Duodenal mucosa (tissue), 2 donors: ENCODE measurements at regions not wholly inside any gene's neighbourhood (a gene's known extent, or its start where the extent isn't known, plus 50 kb on each side); places are given as distances from the start of the nearest gene placed in this dataset.

Experiments
- H3K27ac ChIP-seq: one replicate; pipeline ENCODE4 v1.7.0; 2013; ENCODE audit warnings: low read depth, low read length
- H3K27me3 ChIP-seq, 2 donors: one replicate each; pipeline ENCODE4 v1.7.0; 2013; ENCODE audit warnings: low read length in 2 of 2, control low read depth in 1 of 2; ENCODE audit not compliant: insufficient read depth in 2 of 2, control insufficient read depth in 1 of 2
- H3K36me3 ChIP-seq, 2 donors: one replicate each; pipeline ENCODE4 v1.7.0; 2013; ENCODE audit warnings: low read length in 2 of 2, control low read depth in 1 of 2; ENCODE audit not compliant: insufficient read depth in 2 of 2, control insufficient read depth in 1 of 2
- H3K4me1 ChIP-seq, 2 donors: one replicate each; pipeline ENCODE4 v1.7.0; 2013; ENCODE audit warnings: low read length in 2 of 2, control low read depth in 1 of 2; ENCODE audit not compliant: insufficient read depth in 2 of 2, control insufficient read depth in 1 of 2
- H3K4me3 ChIP-seq, 2 donors: one replicate each; pipeline ENCODE4 v1.7.0; 2013; ENCODE audit warnings: low read length in 2 of 2, low read depth in 1 of 2
- H3K9ac ChIP-seq, 2 donors: one replicate each; pipeline ENCODE4 v1.7.0; 2013; ENCODE audit warnings: low read length in 2 of 2, low read depth in 1 of 2
- H3K9me3 ChIP-seq, 2 donors: one replicate each; pipeline ENCODE4 v1.7.0; 2013; ENCODE audit warnings: low read length in 2 of 2, control low read depth in 1 of 2; ENCODE audit not compliant: control insufficient read depth in 1 of 2

DNA sequence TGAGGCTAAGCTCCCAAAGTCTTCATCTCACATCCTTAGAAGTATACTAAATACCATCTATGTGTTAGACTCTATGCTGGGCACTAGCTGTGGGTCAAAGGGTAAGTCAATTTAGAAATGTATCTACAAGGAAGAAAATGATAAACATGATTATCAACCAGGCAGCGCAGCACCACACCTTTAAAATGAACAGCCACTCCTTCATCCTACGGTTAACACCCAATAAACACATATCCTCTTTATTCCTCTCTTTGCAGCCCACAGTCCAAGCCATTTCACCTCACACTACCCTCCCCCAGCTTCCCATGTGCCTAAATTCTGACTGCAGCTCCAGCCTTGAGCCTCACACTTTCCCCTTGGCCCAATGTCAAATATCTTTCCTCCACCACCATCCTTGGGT, 362.6 kb downstream of the FGFR2 start:
- Histone ChIP-seq H3K4me1 (peaks cover 20 to 30% of the 10 kb centered on the region in 2 donors), H3K9ac (no peak overlapping the region)

DNA sequence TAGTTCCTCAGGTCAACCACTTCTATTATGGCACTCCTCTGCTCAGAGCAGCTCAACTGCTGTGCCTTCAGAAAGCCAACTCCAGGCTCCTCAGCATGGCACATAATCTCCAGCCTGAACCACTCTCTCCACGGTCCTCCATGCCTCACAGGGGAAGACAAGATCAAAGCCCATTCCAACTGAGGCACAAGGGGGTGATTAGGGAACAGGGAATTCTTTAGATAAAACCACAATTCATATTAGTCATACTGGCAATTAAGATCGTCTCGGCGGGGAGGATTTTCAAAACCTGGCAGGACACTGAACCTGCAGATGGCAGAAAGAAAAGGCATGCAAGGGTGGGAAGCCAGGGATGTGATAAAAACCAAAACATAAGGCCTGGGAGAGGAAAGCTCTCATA, 361.6 kb downstream of the FGFR2 start:
- H3K36me3 ChIP-seq: no peaks in the 10 kb centered on the region
- peak overlapping the region in 1 of 2 donors; percentile 18 for H3K4me3 ChIP-seq
- H3K27me3 ChIP-seq: no peaks in the 10 kb centered on the region
- peaks cover 23 to 30% of the 10 kb centered on the region in 2 donors for H3K4me1 ChIP-seq
- H3K27ac ChIP-seq: no peak overlapping the region
- H3K9me3 ChIP-seq: peaks cover 0 to 4% of the 10 kb centered on the region in 2 donors
- no peak overlapping the region for H3K9ac ChIP-seq

More for the DNA sequence above, 362.6 kb downstream of the FGFR2 start:
- Histone ChIP-seq H3K27me3 (no peaks in the 10 kb centered on the region), H3K9me3 (peaks cover 0 to 4% of the 10 kb centered on the region in 2 donors), H3K4me3 (no peak overlapping the region), H3K36me3 (no peaks in the 10 kb centered on the region), H3K27ac (no peak overlapping the region)

DNA sequence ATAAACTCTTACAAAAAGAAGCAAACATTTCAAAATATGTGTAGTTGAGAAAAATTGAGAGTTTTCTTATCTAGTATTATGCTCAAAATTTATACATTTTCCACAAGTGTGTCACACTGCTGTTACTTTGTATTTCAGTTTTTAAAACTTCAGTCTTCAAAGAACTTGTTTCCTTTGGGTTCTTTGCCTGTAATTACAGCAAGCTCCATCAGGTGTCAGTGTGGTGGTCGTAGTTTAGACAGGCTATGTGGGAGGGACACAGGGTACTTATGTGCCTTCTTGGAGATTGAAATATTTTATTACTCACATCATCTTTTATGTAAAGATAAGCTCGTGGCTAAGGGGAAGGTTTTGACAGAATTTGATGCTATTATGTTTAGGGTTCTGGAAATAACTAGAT, 360.5 kb downstream of the FGFR2 start:
- no peaks in the 10 kb centered on the region for H3K36me3 ChIP-seq
- H3K4me3 ChIP-seq: no peak overlapping the region
- no peaks in the 10 kb centered on the region for H3K27me3 ChIP-seq
- H3K27ac ChIP-seq: no peak overlapping the region
- peaks cover 23 to 30% of the 10 kb centered on the region in 2 donors for H3K4me1 ChIP-seq
- peaks cover 0 to 4% of the 10 kb centered on the region in 2 donors for H3K9me3 ChIP-seq
- no peak overlapping the region for H3K9ac ChIP-seq

DNA sequence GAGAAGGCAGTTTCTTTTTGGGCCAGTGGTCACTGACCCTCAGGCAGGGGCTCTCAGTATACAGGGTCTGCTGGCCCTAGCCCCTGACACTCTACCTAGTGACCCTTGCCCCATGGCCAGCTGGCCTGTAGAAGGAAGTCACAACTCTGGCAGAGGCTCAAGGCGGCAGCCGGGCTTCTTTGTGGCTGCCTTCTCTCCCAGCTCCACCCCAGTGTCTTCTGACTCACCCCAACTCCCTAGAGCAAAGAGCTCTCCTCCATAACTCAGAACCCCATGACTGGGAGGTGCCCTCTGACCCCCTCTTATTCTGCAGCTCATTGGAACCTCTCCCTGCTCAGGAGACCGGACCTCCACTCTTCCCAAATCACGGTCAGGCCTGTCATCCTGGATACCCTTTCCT, 358.2 kb downstream of the FGFR2 start:
- H3K4me1 ChIP-seq: peaks cover 23 to 30% of the 10 kb centered on the region in 2 donors
- no peaks in the 10 kb centered on the region for H3K36me3 ChIP-seq
- H3K27me3 ChIP-seq: no peaks in the 10 kb centered on the region
- no peak overlapping the region for H3K9ac ChIP-seq
- H3K4me3 ChIP-seq: peak overlapping the region in 1 of 2 donors; percentile 32
- peak overlapping the region; percentile 51 for H3K27ac ChIP-seq
- peaks cover 0 to 4% of the 10 kb centered on the region in 2 donors for H3K9me3 ChIP-seq

DNA sequence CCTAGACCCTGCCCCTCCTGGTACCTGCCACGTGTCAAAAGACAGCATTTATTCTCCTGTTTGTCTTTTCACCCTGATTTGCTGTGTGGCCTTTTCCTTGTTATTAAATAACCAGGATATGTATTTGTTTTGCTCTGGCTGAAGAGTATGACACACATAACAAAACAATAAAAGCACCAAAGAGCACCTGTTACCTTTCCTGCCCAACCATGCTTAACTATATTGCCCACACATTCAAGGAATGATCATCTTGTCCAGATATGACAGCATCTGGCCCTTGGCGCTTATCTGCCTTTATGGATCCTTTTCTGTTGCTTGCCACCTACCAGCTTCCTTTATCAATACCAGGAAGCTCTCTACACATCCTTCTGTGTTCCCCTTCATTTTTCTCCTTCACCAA, 357.7 kb downstream of the FGFR2 start:
- Histone ChIP-seq H3K4me3 (peak overlapping the region in 1 of 2 donors; percentile 32), H3K36me3 (no peaks in the 10 kb centered on the region), H3K27ac (peak overlapping the region; percentile 51), H3K9ac (no peak overlapping the region), H3K9me3 (peaks cover 0 to 4% of the 10 kb centered on the region in 2 donors), H3K4me1 (peaks cover 21 to 26% of the 10 kb centered on the region in 2 donors), H3K27me3 (no peaks in the 10 kb centered on the region)

DNA sequence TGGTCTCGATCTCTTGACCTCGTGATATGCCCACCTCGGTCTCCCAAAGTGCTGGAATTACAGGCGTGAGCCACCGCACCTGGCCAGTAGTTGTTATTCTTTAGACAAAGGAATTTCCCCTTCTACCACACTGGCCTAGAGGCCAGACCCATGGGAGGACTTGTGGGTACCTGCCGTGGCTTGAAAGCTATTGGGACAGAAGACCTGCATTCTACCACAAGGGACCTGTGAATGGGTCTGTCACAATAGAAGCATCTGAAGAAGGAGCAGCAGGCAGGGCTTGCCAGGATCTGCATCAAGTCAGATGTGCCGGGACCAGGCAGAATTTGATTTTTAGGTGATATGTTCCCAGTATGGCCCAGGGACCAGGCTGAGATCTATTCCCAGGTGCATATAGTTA, 356.9 kb downstream of the FGFR2 start:
- Histone ChIP-seq H3K9me3 (peaks cover 0 to 4% of the 10 kb centered on the region in 2 donors), H3K27ac (no peak overlapping the region), H3K4me3 (no peak overlapping the region), H3K9ac (no peak overlapping the region), H3K4me1 (peaks cover 14 to 19% of the 10 kb centered on the region in 2 donors), H3K36me3 (no peaks in the 10 kb centered on the region), H3K27me3 (no peaks in the 10 kb centered on the region)

DNA sequence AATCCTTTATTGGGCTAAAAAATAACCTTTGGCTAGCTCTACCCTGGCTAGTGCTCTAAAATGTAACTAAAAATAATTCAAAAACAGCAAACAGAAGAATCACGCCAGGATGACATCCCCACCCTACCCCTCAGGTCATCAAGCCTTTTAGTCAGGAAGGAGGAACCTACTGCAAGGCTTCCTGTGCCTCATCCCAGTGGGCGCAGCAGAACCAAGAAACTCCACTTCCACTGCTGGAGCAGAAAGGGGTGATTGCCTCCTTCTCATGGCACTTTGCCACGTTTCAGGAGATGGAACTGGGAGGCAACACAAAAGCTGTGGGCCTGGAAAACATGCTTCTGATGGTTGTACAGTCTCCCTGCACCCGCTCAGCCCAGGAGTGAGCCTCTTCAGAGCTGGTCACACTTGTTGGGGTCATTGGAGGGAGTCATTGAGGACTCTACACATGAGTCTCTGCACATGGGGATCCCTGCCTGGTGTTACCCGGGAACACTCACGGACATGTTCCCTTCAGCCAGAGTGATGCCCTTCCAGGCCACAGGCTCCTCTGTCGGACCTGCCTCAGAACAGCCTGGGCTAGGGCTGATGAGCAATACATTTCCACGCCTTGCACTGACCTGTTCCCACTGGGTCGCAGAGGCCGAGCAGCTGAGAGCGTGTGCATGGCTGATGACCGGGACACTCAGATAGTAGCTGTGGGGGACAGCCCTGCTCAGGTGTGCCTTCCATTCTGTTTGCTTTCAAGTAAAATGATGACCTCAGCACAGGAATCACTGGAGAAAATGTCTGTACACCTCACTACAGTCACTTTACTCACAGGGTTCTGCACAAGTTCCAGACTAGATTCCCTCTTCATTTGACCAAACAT, 355.3 kb downstream of the FGFR2 start:
- Histone ChIP-seq H3K27me3 (no peaks in the 10 kb centered on the region), H3K9ac (no peak overlapping the region), H3K27ac (no peak overlapping the region), H3K4me1 (peaks cover 9 to 14% of the 10 kb centered on the region in 2 donors), H3K9me3 (no peaks in the 10 kb centered on the region), H3K4me3 (no peak overlapping the region), H3K36me3 (no peaks in the 10 kb centered on the region)

DNA sequence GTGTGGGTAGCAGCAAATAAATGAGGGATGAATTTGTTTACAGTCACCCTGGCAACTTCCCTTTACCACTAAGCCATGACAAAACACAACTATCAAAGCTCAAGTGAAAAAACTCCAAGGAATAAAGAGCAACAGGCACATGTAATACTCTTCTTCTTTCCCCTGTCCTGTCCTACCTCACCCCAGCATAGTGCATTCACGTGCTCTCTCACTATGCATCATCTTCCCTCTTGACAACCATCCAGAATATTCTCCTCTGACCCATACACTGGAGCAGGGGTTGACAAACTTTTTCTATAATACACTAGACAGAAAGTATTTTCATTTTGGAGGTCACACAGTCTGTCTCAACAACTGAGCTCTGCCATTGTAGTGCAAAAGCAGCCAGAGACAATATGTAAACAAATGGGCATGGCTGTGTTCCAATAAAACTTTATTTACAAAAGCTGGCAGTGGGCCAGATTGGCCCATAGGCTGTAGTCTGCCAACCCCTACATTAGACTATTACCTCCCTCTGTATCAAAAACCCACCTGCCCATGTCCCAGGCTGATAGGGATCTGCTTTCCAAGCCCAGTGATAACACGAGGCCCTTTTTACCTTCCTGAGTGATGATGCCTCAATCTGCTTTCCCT, 354.5 kb downstream of the FGFR2 start:
- Histone ChIP-seq H3K36me3 (no peaks in the 10 kb centered on the region), H3K4me1 (peaks cover 9 to 14% of the 10 kb centered on the region in 2 donors), H3K9me3 (no peaks in the 10 kb centered on the region), H3K27me3 (no peaks in the 10 kb centered on the region), H3K27ac (no peak overlapping the region), H3K9ac (no peak overlapping the region), H3K4me3 (no peak overlapping the region)

DNA sequence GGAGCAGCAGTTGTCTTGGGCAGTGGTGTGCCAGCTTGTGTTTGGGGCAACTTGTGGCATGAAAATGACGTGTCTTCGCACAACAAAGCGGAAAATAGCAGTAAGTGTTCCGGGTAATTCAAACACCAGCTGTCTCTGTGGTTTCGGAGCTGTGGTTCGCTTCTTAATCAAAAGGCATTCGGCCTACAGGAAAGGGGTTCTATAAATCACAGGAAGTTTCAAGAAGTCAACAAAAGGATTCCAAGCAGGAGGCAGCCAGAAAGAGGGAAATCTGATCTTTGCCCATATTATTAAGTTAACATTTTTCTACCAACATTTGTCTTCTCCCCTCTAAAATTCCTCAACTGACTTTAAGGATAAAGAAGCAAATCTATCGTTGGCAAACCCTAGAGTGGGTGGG, 353.4 kb downstream of the FGFR2 start:
- Histone ChIP-seq H3K27me3 (no peaks in the 10 kb centered on the region), H3K9me3 (no peaks in the 10 kb centered on the region), H3K36me3 (no peaks in the 10 kb centered on the region), H3K4me1 (peaks cover 4 to 9% of the 10 kb centered on the region in 2 donors), H3K27ac (no peak overlapping the region), H3K9ac (no peak overlapping the region), H3K4me3 (no peak overlapping the region)

DNA sequence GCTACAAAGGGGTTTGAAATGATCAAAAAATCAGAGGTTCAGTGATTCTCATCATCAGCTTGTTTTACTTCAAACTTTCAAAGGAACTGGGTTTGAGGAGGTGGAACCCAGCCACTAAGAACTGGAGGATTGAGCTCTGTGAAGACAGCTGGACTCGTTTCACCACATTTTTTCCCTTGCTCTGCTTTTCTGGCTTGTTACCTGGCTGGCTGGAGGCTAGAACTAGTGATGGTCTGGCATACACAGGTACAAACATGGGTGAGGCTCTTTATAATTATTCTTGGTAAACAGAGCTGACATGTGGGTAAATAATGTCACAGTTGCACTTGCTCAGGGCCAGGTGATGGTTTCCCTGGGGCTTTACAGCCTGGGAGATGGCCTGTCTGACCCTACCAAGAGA, 352.5 kb downstream of the FGFR2 start:
- Histone ChIP-seq H3K9me3 (no peaks in the 10 kb centered on the region), H3K9ac (no peak overlapping the region), H3K36me3 (no peaks in the 10 kb centered on the region), H3K4me1 (peaks cover 0 to 3% of the 10 kb centered on the region in 2 donors), H3K27me3 (no peaks in the 10 kb centered on the region), H3K27ac (no peak overlapping the region), H3K4me3 (no peak overlapping the region)
